ENCODE measurements at regions not wholly inside any gene's neighbourhood (a gene's known extent, or its start where the extent isn't known, plus 50 kb on each side); places are given as distances from the start of the nearest gene placed in this dataset.
"Not testable (repeated sequence)": the region's sequence is repeated elsewhere in the genome, so short reads cannot be mapped to it uniquely, and the experiment has no call there.

GRCh38 chr1:157351800-157352199, 200.5 kb downstream of the FCRL5 start:
- TF ChIP-seq, protein P1, sequence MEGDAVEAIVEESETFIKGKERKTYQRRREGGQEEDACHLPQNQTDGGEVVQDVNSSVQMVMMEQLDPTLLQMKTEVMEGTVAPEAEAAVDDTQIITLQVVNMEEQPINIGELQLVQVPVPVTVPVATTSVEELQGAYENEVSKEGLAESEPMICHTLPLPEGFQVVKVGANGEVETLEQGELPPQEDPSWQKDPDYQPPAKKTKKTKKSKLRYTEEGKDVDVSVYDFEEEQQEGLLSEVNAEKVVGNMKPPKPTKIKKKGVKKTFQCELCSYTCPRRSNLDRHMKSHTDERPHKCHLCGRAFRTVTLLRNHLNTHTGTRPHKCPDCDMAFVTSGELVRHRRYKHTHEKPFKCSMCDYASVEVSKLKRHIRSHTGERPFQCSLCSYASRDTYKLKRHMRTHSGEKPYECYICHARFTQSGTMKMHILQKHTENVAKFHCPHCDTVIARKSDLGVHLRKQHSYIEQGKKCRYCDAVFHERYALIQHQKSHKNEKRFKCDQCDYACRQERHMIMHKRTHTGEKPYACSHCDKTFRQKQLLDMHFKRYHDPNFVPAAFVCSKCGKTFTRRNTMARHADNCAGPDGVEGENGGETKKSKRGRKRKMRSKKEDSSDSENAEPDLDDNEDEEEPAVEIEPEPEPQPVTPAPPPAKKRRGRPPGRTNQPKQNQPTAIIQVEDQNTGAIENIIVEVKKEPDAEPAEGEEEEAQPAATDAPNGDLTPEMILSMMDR (IDR thresholded peaks at IDR 0.05; ENCODE audit: low read depth, low read length): not testable (repeated sequence)
- not testable (repeated sequence) for TF ChIP-seq POLR2A (IDR thresholded peaks at IDR 0.05; ENCODE audit: extremely low read depth, insufficient read length); MYC (IDR thresholded peaks at IDR 0.05; ENCODE audit: low read depth, low read length)
- TF ChIP-seq, protein P2, sequence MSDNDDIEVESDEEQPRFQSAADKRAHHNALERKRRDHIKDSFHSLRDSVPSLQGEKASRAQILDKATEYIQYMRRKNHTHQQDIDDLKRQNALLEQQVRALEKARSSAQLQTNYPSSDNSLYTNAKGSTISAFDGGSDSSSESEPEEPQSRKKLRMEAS (IDR thresholded peaks at IDR 0.05; ENCODE audit: low read depth, low read length): not testable (repeated sequence)

Data from NB4 (cell line).